ENCODE measurements at regions not wholly inside any gene's neighbourhood (a gene's known extent, or its start where the extent isn't known, plus 50 kb on each side); places are given as distances from the start of the nearest gene placed in this dataset.

DNA sequence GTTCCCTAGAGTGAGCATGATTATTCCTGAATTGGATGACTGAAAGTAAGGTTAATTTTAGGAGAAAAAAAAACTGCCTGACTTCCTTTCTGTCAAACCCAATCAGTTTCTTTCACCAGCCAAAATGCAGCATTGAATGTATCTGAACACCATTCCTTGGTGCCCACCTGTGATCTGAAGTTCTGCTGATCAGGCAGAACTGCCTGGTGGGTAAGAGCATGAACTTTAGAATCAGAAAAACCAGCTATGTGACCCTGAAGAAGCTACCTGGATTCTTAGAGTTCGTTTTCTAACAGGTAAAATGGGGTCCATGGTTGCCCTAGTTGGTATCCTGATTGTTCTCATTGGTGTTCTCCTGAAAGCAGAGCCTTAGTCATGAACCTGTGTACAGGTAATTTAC is 506.9 kb downstream of the MED13L start:
- in situ Hi-C loops (cut with MboI; ENCODE audit: low pct_unique_long_range_greater_than_20kb, low sequenced_read_pairs, unreplicated experiment): loop anchor here (25.0 kb wide), 1 partner anchor 1083 kb away; the partner anchor contains the start of gene TBX3
- DNase-seq (ENCODE audit: low spot score): no peak
- TF ChIP-seq, protein P1, sequence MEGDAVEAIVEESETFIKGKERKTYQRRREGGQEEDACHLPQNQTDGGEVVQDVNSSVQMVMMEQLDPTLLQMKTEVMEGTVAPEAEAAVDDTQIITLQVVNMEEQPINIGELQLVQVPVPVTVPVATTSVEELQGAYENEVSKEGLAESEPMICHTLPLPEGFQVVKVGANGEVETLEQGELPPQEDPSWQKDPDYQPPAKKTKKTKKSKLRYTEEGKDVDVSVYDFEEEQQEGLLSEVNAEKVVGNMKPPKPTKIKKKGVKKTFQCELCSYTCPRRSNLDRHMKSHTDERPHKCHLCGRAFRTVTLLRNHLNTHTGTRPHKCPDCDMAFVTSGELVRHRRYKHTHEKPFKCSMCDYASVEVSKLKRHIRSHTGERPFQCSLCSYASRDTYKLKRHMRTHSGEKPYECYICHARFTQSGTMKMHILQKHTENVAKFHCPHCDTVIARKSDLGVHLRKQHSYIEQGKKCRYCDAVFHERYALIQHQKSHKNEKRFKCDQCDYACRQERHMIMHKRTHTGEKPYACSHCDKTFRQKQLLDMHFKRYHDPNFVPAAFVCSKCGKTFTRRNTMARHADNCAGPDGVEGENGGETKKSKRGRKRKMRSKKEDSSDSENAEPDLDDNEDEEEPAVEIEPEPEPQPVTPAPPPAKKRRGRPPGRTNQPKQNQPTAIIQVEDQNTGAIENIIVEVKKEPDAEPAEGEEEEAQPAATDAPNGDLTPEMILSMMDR (IDR thresholded peaks at IDR 0.05; ENCODE audit: extremely low read depth, insufficient read depth, missing control alignments): no peak

DNA sequence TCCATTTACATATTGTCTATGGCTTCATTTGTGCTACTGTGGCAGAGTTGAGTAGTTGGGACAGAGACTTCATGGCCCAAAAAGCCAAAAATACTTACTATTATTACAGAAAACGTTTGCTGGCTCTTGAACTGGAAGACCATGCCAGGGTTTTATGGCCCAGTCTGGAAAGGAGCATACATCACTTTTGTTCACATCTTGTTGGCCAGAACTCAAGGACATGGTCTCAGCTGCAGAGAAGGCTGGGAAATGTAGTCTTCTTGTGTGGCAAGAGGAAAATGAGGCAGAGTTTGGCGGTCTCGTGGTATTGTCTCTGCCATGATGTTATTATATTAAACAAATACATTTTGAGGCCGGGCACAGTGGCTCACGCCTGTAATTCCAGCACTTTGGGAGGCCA is 509.6 kb downstream of the MED13L start:
- in situ Hi-C loops (cut with MboI; ENCODE audit: low pct_unique_long_range_greater_than_20kb, low sequenced_read_pairs, unreplicated experiment): loop anchor here (25.0 kb wide), 1 partner anchor 1081 kb away; the partner anchor contains the start of gene TBX3
- TF ChIP-seq, protein P1 (IDR thresholded peaks at IDR 0.05; ENCODE audit: extremely low read depth, insufficient read depth, missing control alignments): no peak

DNA sequence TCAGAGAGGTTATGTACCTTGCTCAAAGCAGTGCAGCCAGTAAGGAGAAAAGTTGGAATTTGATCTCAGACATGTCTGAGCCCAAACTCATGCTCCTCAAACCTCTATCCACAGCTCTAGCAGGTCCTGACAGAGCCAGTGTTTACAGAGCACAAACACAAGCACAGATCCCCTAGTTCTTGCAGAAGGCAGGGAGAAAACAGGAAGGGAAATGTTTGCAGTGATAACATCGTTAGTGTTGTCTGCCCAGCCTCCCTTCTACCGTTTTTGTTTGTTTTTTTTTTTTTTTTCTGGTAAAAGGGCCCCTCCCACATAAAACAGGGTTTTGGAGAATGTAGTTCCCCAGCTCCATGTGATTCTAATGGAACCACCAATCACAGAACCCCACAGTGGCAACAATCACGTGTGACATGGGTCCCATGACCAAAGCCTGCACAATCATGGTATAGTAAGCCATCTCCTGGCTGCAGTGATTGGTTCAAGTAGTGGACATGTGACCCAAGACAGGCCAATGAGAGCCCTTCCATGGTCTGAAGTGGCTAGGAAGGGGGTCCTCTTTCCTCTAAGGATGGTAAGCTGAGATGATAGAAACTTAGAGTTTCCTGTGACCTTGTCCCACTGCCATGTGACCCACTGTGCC is 513.4 kb downstream of the MED13L start:
- DNase-seq (ENCODE audit: low spot score): no peak
- in situ Hi-C loops (cut with MboI; ENCODE audit: low pct_unique_long_range_greater_than_20kb, low sequenced_read_pairs, unreplicated experiment): loop anchor here (25.0 kb wide), 1 partner anchor 1077 kb away; the partner anchor contains the start of gene TBX3
- TF ChIP-seq, protein P1 (IDR thresholded peaks at IDR 0.05; ENCODE audit: extremely low read depth, insufficient read depth, missing control alignments): no peak

More for the DNA sequence above, 509.6 kb downstream of the MED13L start:
- DNase-seq (ENCODE audit: low spot score): no peak

DNA sequence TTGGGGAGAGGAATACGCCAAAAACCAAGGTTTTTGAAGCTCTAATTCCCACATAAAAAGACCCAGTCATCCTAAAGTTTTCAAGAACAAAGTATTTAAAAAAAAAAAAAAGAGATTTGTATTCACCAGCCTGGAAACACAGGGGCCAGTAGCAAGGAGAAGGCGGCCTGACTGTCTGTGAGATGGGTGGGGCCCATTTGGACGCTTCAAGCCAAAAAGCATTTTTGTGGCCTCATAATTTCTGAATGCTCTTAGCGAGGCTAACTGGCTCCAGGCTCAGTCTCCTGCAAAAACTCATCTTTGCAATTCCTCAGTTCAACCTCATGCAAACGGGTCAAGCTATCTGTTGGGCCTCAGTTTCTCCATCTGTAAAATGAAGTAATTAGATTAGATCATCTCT is 514.1 kb downstream of the MED13L start:
- TF ChIP-seq, protein P1 (IDR thresholded peaks at IDR 0.05; ENCODE audit: extremely low read depth, insufficient read depth, missing control alignments): no peak

DNA sequence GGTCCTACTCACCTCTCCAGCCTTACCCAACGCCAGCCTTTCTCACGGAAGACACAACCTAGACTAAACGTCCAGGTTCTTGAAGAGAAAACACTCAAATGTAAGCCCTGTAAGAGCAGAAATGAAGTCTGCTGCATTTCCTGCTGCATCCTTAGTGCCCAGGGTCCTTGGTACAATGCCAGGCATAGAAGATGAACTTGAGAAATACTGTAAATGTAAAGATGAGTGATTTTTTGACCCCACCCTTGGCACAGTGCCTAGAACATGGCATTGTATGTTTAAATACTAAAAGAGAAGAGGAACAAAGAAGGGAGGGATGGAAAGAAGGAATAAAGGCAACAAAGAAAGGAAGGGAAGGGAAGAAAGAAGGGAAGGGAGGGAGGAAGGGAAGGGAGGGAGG is 514.6 kb downstream of the MED13L start:
- DNase-seq (ENCODE audit: low spot score): no peak
- in situ Hi-C loops (cut with MboI; ENCODE audit: low pct_unique_long_range_greater_than_20kb, low sequenced_read_pairs, unreplicated experiment): loop anchor here (25.0 kb wide), 1 partner anchor 1076 kb away; the partner anchor contains the start of gene TBX3
- TF ChIP-seq, protein P1 (IDR thresholded peaks at IDR 0.05; ENCODE audit: extremely low read depth, insufficient read depth, missing control alignments): no peak

More for the DNA sequence above, 514.1 kb downstream of the MED13L start:
- DNase-seq (ENCODE audit: low spot score): no peak
- in situ Hi-C loops (cut with MboI; ENCODE audit: low pct_unique_long_range_greater_than_20kb, low sequenced_read_pairs, unreplicated experiment): loop anchor here (25.0 kb wide), 1 partner anchor 1076 kb away; the partner anchor contains the start of gene TBX3

DNA sequence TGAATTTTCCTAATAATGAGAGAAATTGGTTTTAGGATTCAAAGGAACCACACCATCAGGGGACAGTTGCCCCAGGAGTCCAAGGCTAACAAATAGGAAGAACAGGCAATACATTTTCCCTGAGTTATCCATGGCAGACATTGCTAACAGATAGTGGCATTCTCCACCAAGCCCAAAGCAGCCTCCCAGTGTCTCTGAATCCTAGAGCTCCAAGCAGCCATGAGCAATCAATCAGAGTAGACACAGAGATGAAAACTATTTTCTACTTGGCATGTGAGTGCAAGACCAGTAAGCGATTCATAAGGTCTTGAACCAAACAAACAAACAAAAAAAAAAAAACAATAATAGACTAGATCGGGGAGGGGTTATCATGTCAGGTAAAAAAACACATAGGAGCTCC is 515.7 kb downstream of the MED13L start:
- in situ Hi-C loops (cut with MboI; ENCODE audit: low pct_unique_long_range_greater_than_20kb, low sequenced_read_pairs, unreplicated experiment): loop anchor here (25.0 kb wide), 1 partner anchor 1074 kb away; the partner anchor contains the start of gene TBX3
- no peak for DNase-seq (ENCODE audit: low spot score)
- TF ChIP-seq, protein P1 (IDR thresholded peaks at IDR 0.05; ENCODE audit: extremely low read depth, insufficient read depth, missing control alignments): no peak

Measured in GM13977 (cell line).